ENCODE measurements at regions not wholly inside any gene's neighbourhood (a gene's known extent, or its start where the extent isn't known, plus 50 kb on each side); places are given as distances from the start of the nearest gene placed in this dataset.
A peak's percentile ranks its signal among the peaks of the same experiment; 100 is the strongest.
"Not testable (repeated sequence)": the region's sequence is repeated elsewhere in the genome, so short reads cannot be mapped to it uniquely, and the experiment has no call there.

DNA sequence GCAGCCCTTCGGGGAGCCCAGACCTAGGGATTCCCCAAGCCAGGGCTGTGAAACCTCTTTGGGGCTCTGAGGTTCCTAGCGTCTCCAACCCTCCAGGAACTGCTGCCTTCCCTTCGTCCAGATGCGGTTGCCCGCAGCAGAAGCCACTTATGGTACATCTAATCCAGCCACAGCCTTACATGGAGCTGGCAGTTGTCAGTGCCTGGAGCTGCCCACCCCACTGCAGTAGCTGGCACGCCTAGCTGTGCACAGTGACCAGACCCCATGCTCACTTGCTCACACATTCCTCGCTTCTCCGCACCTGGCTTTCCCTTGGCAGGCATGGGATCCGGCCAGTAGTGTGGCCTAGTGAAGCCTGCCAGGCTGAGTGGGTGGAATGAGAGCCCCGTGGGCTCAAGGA is 547.6 kb downstream of the TBC1D32 start:
- no peak for FAIRE-seq

- no peak for FAIRE-seq
Observed at GRCh38 chr6:120786256-120786655, 548.0 kb downstream of the TBC1D32 start.

DNA sequence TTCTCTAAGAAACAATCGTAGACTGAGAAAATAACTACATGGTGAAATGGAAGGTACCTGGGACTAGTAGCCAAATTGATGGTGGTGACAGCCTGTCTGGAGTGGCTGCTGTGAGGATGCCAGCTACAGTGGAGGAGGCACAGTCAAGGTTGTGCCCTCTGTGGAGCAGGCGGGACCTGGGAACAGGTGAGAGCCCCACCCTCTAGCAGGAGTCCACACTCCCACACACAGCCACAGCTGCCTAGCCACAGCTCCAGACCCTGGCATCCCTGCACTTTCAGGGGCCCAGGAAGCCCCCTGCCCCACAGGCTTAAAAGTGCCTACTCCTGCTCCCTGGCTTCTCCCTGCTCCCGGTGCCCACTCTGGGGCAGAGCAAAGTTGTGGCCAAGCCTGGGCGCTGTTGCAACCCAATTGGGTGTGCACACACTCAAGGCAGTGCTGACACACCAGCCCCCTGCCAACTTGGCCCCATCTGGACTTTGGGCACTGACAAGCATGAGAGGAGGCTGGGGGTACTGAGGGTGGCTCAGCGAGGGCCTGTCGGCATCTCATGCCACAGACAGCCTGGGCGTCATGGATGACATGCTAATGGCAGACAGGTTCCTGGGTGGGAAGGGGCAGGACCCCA is 548.7 kb downstream of the TBC1D32 start:
- no peak for FAIRE-seq

DNA sequence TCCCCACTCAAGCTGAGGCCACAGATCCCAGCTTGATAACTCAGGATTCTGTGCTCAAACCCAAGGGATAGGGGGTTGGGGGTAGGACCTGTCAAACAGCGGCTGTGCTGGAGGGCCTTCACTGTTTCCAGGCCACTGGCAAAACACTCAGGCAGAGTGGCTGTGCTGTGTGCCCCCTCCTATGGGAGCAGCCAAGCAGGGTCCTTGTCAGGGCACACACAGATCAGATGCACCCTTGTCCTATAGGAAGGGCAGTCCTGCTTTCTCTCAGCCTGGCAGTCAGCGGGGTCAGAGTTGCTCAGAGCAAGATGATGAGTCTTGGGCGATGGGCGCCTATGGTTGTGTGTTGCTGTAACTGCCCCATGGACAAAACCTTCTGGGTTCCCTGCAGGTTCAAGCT is 554.8 kb downstream of the TBC1D32 start:
- no peak for FAIRE-seq

DNA sequence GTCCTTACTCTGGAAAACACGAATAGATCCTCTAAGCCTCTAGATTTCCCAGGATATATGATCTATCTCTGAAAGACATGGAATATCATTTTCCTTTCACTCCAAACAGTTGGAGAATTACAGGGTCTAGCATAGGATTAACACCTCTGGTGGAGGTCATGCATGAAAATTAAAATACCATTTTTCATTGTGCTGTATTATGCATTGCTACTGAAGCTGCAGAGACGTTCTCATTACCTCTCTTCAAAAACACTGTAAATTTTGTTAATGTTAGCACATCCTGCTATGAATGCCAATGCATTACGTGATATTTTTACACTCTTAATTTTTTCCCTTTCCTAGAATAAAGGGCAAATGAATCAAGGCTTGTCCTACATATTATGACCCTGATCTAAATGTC is 558.6 kb downstream of the TBC1D32 start:
- FAIRE-seq: no peak

DNA sequence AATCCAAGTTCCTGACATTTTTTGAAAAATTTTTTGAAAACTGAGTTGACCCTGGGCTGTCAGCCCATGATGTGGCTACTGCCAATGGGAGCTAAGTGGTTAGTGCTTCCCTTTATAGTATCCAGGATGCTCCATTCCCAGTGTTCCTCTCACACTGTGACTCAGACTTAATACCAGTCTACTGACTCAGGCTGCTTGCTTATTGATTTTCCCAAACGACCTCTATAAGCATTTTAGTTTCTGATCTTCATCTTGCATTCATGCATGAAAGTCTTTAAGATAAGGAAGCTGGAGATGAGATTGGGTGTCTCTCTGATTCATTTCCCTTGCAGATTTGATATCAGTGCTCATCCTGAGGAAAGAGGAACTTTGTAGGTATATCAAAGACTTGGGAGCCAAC is 560.0 kb downstream of the TBC1D32 start:
- no peak for FAIRE-seq

- FAIRE-seq: no peak
Observed at GRCh38 chr6:120771019-120771418, 563.3 kb downstream of the TBC1D32 start.

- no peak for FAIRE-seq
Observed at GRCh38 chr6:120764312-120764711, 570.0 kb downstream of the TBC1D32 start.

GRCh38 chr6:120759570-120759969 is 574.7 kb downstream of the TBC1D32 start:
- no peak for FAIRE-seq

DNA sequence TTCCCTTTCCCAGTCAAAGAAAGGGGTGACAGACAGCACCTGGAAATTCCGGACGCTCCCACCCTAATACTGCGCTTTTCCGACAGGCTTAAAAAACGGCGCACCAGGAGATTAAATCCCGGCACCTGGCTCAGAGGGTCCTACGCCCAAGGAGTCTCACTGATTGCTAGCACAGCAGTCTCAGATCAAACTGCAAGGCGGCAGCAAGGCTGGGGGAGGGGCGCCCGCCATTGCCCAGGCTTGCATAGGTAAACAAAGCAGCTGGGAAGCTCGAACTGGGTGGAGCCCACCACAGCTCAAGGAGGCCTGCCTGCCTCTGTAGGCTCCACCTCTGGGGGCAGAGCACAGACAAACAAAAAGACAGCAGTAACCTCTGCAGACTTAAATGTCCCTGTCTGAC is 585.7 kb downstream of the TBC1D32 start:
- FAIRE-seq: not testable (repeated sequence)

- peak; percentile 6 for FAIRE-seq
Observed at GRCh38 chr6:120736740-120737139, 597.5 kb downstream of the TBC1D32 start.

DNA sequence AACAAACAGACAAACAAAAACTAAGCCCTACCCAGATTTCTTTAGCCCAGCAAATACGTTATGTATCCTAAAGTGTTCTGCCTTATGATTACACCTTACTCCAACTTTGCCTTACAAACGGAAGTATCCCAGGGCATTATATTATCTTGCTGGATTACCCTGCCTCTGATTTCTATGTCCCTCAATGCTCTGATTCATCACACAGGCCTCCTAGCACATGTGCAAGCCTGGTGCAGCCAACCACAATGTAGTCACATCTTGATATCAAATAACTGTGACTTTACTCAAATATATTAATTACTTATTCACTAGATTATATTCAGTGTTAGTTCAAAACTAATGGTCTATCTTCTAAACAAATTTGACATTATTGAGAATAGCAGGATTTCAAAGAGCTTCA is 598.6 kb downstream of the TBC1D32 start:
- FAIRE-seq: no peak

DNA sequence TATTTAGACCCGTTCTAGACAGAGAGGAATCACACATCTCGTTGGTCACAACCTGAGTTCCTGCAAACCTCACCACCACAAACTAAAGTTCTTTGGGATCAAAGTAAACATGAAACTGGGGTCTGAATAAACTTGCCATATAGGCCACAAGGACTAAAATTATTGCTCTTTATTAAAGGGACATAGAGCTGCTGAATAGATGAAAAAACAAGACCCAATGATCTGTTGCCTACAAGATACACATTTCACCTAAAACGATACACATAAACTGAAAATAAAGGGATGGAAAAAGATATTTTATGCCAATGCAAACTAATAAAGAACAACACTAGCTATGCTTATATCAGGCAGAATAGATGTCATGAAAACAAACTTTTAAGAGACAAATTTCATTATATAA is 623.0 kb downstream of the TBC1D32 start:
- no peak for FAIRE-seq

DNA sequence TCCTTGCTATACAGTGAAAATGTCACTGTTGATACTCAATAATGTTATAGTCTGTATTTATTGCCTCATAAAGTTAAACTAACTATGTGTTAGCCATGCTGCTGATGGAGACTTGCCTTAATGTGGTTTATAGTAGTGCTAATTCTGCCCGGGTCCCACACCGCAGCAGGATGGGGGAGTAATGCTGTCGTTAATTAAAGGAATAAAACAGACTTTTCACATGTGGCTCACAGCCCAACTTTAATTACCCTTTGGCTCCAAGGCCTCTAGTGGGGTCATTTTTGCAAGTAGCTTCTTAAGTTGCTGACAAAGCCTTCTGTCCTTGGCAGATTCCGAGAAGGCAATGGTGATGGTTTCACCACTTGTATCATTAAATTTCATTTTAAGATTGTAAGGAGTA is 634.3 kb downstream of the TBC1D32 start:
- FAIRE-seq: no peak

DNA sequence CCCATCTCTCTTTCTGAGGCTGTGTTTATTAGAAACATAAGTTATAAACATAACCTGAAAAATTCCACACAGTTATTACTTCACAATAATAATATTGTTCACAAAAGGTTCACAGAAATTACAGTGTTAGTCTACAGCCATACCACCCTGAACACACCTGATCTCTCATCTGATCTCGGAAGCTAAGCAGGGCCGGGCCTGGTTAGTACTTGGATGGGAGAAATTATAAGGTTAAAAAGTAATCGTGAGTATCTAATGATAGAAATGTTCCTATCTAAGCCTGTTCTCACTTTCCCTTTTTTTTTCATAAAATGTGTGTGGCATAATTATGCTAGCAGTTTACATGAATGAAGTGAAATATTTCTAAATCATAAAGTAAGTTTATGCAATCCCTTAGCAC is 647.8 kb downstream of the TBC1D32 start:
- FAIRE-seq: no peak

- FAIRE-seq: no peak
Observed at GRCh38 chr6:120682145-120682544, 652.1 kb downstream of the TBC1D32 start.

GRCh38 chr6:120681204-120681603 is 653.1 kb downstream of the TBC1D32 start:
- FAIRE-seq: no peak

DNA sequence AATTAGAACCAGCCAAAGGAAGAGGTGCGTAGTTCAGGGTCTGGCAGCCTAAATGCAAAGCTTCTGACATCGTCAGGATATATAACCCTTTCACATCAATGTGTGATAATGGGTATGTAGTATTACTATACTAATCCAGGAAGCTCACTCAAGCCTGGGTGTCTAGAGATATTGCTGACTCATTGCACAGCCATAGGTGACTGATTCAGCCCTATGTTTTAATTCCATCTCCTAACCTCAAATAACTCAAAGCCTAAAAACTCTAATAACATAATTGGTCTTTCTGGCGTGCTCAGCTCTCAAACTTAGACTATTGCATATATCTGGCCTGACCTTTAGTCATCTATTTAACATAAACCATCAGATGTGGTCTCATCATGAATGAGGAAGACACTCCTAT is 658.4 kb downstream of the TBC1D32 start:
- FAIRE-seq: no peak

DNA sequence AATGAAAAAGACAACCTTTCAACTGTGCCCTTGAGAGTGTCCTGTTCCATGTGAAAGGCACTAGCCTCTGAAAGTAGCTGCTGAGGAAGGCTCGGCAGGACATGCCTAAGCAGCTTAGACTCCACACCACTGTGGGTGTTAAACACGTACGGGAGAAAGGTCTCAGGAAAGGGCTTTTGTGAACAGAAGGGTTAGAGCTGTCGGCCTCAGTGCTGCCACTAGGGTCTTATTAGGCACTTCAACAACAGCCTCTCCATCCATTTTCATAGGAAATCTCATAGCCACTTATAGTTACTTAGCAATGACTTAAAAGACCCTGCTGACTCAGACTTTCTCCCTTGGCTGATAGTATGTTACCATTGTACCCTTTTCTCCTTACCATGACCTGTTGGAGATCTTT is 662.8 kb downstream of the TBC1D32 start:
- no peak for FAIRE-seq

DNA sequence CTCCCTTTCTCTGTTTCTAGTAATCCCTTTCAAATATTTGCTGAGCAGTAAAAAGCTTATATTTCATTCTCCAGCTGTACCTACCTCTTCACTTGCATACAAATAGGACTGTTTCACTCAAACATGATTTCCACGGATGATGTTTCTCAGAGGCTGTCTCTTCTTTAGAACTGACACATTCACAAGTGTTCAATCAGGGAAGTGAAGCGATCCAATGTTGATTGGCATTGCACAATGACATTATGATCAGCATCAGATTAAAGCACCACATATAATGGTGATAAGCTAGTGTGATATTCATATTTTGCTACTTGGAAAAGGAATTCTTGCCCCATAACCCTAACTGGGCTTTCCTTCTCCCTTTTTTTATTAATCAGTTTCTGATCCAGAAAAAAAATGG is 681.8 kb downstream of the TBC1D32 start:
- FAIRE-seq: no peak

DNA sequence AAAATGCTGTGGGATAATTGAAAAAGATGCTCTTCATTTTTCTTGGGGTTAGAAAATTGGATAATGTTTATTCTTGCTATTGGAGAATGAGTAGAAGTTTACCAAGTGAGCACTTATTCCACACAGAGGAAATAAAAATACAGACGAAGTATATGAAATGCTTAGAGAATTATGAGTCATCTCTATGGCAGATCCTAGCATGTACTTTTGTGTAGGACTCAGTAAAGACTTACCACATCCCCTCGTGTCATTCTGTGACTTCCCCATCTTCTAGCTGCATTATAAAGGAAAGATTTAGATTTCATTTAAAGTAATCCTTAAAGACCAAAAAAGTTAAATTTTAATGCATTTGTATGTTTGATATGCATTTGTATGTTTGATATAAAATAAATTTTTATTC is 685.6 kb downstream of the TBC1D32 start:
- no peak for FAIRE-seq

- FAIRE-seq: no peak
Observed at GRCh38 chr6:120646101-120646500, 688.2 kb downstream of the TBC1D32 start.

GRCh38 chr6:120632975-120633374 is 701.3 kb downstream of the TBC1D32 start:
- no peak for FAIRE-seq

DNA sequence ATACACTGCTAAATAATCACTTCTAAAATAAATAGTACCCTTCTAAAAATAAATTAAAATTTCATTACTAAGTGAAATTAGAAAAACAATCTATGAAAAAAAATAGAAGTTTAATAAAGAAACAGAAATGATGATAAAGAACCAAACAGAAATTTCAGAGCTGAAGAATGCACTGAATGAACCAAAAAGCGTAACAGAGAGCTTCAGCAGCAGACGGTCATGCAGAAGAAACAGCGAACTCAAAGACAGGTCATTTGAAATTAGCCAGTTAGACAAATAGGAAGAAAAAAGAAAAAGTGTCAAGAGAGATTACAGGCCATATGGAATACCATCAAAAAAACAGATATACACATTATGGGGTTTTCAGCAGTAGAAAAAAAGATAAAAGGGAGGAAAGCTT is 706.7 kb downstream of the TBC1D32 start:
- FAIRE-seq: no peak

GRCh38 chr6:120622127-120622631 is 712.1 kb downstream of the TBC1D32 start:
- FAIRE-seq: no peak
